ENCODE measurements at regions not wholly inside any gene's neighbourhood (a gene's known extent, or its start where the extent isn't known, plus 50 kb on each side); places are given as distances from the start of the nearest gene placed in this dataset.

DNA sequence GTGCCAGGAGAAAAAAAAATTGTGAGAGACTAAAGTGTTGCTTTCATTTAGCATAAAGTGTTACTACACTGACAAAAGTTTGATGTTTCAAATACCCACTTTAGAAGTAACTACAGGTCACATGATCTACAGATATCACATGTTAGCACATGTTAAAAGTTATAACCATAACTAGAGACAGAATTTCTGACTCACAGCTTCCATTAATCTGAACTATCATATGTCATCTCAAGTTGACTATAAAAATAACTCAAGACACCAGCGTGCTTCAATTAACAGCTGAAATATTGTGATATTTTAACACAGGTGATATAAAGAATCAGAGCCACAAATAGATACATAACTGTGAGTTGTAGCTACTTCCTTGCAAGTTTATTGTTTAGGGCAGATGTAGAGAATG lies 591.5 kb upstream of the PITX2 start:
- DNase-seq (ENCODE audit: low spot score), result no peak
- Histone ChIP-seq H3K9me3 (ENCODE audit: control insufficient read depth in 4 of 4, low read length in 3 of 4) (no peaks in the 10 kb centered on the region), H3K27ac (ENCODE audit: low read depth in 1 of 2, low read length in 2 of 2) (no peak overlapping the region), H3K4me1 (ENCODE audit: control insufficient read depth in 4 of 4, insufficient read depth in 4 of 4, low read length in 3 of 4) (no peaks in the 10 kb centered on the region), H3K9ac (ENCODE audit: low read depth in 1 of 2, low read length in 2 of 2) (no peak overlapping the region), H3K27me3 (ENCODE audit: control insufficient read depth in 4 of 4, insufficient read depth in 4 of 4, low read length in 3 of 4) (peaks cover 0 to 2% (median 0%) of the 10 kb centered on the region in 4 donors), H3K4me3 (ENCODE audit: low read depth in 1 of 3, low read length in 3 of 3) (no peak overlapping the region), H3K36me3 (ENCODE audit: control insufficient read depth in 4 of 4, insufficient read depth in 3 of 4, low read depth in 1 of 4, low read length in 3 of 4) (no peaks in the 10 kb centered on the region)
- WGBS, result 83% methylated on average over 1 of the region's 1 CpG
- TF ChIP-seq, protein P1, sequence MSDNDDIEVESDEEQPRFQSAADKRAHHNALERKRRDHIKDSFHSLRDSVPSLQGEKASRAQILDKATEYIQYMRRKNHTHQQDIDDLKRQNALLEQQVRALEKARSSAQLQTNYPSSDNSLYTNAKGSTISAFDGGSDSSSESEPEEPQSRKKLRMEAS (IDR thresholded peaks at IDR 0.05), result no peak
- TF ChIP-seq, protein P2, sequence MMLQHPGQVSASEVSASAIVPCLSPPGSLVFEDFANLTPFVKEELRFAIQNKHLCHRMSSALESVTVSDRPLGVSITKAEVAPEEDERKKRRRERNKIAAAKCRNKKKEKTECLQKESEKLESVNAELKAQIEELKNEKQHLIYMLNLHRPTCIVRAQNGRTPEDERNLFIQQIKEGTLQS (IDR thresholded peaks at IDR 0.05), result no peak
- TF ChIP-seq SP1 (IDR thresholded peaks at IDR 0.05) (no peak), TAF1 (conservative IDR thresholded peaks at IDR 0.05) (no peak), YY1 (IDR thresholded peaks at IDR 0.05) (no peak), GABPA (IDR thresholded peaks at IDR 0.05 in 1 of 2, conservative IDR thresholded peaks at IDR 0.05 in 1 of 2) (no peak), EGR1 (IDR thresholded peaks at IDR 0.05; ENCODE audit: low read depth in 2 of 2) (no peak), JUND (IDR thresholded peaks at IDR 0.05) (no peak), HNF4A (conservative IDR thresholded peaks at IDR 0.05) (no peak), RXRA (IDR thresholded peaks at IDR 0.05) (no peak), RAD21 (IDR thresholded peaks at IDR 0.05) (no peak)
- TF ChIP-seq, protein P3, sequence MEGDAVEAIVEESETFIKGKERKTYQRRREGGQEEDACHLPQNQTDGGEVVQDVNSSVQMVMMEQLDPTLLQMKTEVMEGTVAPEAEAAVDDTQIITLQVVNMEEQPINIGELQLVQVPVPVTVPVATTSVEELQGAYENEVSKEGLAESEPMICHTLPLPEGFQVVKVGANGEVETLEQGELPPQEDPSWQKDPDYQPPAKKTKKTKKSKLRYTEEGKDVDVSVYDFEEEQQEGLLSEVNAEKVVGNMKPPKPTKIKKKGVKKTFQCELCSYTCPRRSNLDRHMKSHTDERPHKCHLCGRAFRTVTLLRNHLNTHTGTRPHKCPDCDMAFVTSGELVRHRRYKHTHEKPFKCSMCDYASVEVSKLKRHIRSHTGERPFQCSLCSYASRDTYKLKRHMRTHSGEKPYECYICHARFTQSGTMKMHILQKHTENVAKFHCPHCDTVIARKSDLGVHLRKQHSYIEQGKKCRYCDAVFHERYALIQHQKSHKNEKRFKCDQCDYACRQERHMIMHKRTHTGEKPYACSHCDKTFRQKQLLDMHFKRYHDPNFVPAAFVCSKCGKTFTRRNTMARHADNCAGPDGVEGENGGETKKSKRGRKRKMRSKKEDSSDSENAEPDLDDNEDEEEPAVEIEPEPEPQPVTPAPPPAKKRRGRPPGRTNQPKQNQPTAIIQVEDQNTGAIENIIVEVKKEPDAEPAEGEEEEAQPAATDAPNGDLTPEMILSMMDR (IDR thresholded peaks at IDR 0.05; ENCODE audit: low read depth, low read length, missing input control), result no peak
- TF ChIP-seq, protein P4, sequence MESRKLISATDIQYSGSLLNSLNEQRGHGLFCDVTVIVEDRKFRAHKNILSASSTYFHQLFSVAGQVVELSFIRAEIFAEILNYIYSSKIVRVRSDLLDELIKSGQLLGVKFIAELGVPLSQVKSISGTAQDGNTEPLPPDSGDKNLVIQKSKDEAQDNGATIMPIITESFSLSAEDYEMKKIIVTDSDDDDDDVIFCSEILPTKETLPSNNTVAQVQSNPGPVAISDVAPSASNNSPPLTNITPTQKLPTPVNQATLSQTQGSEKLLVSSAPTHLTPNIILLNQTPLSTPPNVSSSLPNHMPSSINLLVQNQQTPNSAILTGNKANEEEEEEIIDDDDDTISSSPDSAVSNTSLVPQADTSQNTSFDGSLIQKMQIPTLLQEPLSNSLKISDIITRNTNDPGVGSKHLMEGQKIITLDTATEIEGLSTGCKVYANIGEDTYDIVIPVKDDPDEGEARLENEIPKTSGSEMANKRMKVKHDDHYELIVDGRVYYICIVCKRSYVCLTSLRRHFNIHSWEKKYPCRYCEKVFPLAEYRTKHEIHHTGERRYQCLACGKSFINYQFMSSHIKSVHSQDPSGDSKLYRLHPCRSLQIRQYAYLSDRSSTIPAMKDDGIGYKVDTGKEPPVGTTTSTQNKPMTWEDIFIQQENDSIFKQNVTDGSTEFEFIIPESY (IDR thresholded peaks at IDR 0.05), result no peak
- TF ChIP-seq, protein P5, sequence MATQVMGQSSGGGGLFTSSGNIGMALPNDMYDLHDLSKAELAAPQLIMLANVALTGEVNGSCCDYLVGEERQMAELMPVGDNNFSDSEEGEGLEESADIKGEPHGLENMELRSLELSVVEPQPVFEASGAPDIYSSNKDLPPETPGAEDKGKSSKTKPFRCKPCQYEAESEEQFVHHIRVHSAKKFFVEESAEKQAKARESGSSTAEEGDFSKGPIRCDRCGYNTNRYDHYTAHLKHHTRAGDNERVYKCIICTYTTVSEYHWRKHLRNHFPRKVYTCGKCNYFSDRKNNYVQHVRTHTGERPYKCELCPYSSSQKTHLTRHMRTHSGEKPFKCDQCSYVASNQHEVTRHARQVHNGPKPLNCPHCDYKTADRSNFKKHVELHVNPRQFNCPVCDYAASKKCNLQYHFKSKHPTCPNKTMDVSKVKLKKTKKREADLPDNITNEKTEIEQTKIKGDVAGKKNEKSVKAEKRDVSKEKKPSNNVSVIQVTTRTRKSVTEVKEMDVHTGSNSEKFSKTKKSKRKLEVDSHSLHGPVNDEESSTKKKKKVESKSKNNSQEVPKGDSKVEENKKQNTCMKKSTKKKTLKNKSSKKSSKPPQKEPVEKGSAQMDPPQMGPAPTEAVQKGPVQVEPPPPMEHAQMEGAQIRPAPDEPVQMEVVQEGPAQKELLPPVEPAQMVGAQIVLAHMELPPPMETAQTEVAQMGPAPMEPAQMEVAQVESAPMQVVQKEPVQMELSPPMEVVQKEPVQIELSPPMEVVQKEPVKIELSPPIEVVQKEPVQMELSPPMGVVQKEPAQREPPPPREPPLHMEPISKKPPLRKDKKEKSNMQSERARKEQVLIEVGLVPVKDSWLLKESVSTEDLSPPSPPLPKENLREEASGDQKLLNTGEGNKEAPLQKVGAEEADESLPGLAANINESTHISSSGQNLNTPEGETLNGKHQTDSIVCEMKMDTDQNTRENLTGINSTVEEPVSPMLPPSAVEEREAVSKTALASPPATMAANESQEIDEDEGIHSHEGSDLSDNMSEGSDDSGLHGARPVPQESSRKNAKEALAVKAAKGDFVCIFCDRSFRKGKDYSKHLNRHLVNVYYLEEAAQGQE (IDR thresholded peaks at IDR 0.05), result no peak

DNA sequence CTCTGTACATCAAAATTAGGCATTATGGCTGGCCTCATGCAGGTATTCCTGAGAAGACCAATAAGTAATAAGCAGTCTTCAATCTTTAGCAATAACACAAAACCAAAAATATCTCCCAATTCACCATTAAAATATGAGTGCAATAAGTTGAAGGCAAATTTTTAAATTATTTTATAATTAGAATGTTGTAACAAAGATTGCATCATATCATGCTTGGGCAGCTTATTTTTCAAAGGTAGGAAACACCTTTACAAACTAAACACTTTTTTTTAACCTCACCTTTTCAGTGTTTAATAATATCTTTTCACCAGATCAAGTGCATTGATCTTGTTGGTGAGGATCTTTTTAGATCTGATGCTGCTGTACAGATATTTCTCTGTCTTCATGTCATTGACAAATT lies 592.9 kb upstream of the PITX2 start:
- H3K9ac ChIP-seq (ENCODE audit: low read depth in 1 of 2, low read length in 2 of 2), result no peak overlapping the region
- TF ChIP-seq, protein P1 (IDR thresholded peaks at IDR 0.05), result no peak
- no peak overlapping the region for H3K27ac ChIP-seq (ENCODE audit: low read depth in 1 of 2, low read length in 2 of 2)
- H3K36me3 ChIP-seq (ENCODE audit: control insufficient read depth in 4 of 4, insufficient read depth in 3 of 4, low read depth in 1 of 4, low read length in 3 of 4), result no peaks in the 10 kb centered on the region
- H3K27me3 ChIP-seq (ENCODE audit: control insufficient read depth in 4 of 4, insufficient read depth in 4 of 4, low read length in 3 of 4), result no peaks in the 10 kb centered on the region
- no peaks in the 10 kb centered on the region for H3K9me3 ChIP-seq (ENCODE audit: control insufficient read depth in 4 of 4, low read length in 3 of 4)
- no peak overlapping the region for H3K4me3 ChIP-seq (ENCODE audit: low read depth in 1 of 3, low read length in 3 of 3)
- DNase-seq (ENCODE audit: low spot score), result no peak
- no peaks in the 10 kb centered on the region for H3K4me1 ChIP-seq (ENCODE audit: control insufficient read depth in 4 of 4, insufficient read depth in 4 of 4, low read length in 3 of 4)

All from liver (tissue), 8 donors.